Smooth muscle cell (in vitro differentiated cells): ENCODE measurements at regions not wholly inside any gene's neighbourhood (a gene's known extent, or its start where the extent isn't known, plus 50 kb on each side); places are given as distances from the start of the nearest gene placed in this dataset.

Experiments used
- DNase-seq: peaks from one replicate; lab custom pipeline; 2025; ENCODE audit not compliant: unreplicated experiment; lab: John Stamatoyannopoulos, UW
- H2AFZ ChIP-seq: fragments of 200-600 bp; sonication (generic); 2 replicates; pipeline ENCODE4 v1.6.0; 2016; ENCODE audit warnings: antibody characterized with exemption, low read depth, mild to moderate bottlenecking
- H3F3A ChIP-seq: fragments of 200-600 bp; sonication (generic); 2 replicates; pipeline ENCODE4 v1.6.0; 2017; ENCODE audit warnings: antibody characterized with exemption, low read depth
- H3K27ac ChIP-seq: fragments of 200-600 bp; sonication (generic); 2 replicates; pipeline ENCODE4 v1.5.1; 2016; ENCODE audit warnings: low read depth, mild to moderate bottlenecking
- H3K27me3 ChIP-seq: fragments of 200-600 bp; sonication (generic); 2 replicates; pipeline ENCODE4 v1.6.1; 2016; ENCODE audit warnings: low read depth, mild to moderate bottlenecking
- H3K36me3 ChIP-seq: fragments of 200-600 bp; sonication (generic); 2 replicates; pipeline ENCODE4 v1.5.1; 2016; ENCODE audit warnings: low read depth
- H3K4me1 ChIP-seq: fragments of 200-600 bp; sonication (generic); 2 replicates; pipeline ENCODE4 v1.5.1; 2016; ENCODE audit warnings: low read depth
- H3K4me2 ChIP-seq: fragments of 200-600 bp; sonication (generic); 2 replicates; pipeline ENCODE4 v1.6.0; 2016; ENCODE audit warnings: mild to moderate bottlenecking
- H3K4me3 ChIP-seq: fragments of 200-600 bp; sonication (generic); 2 replicates; pipeline ENCODE4 v1.5.1; 2016; ENCODE audit warnings: mild to moderate bottlenecking
- H3K79me2 ChIP-seq: fragments of 200-600 bp; sonication (generic); 2 replicates; pipeline ENCODE4 v1.6.0; 2016; ENCODE audit warnings: low read depth, mild to moderate bottlenecking
- H3K9ac ChIP-seq: fragments of 200-600 bp; sonication (generic); 2 replicates; pipeline ENCODE4 v1.6.0; 2016; ENCODE audit warnings: low read depth
- H3K9me3 ChIP-seq: fragments of 200-600 bp; sonication (generic); replicated peaks from 2 replicates; pipeline ENCODE4 v1.5.1; 2016; ENCODE audit warnings: low read depth
- H4K20me1 ChIP-seq: fragments of 200-600 bp; sonication (generic); 2 replicates; pipeline ENCODE4 v1.6.0; 2016; ENCODE audit warnings: low read depth
- CTCF ChIP-seq: fragments of 200-600 bp; sonication (generic); IDR thresholded peaks from 2 replicates; pipeline ENCODE4 v1.5.1; 2017; ENCODE audit warnings: borderline replicate concordance, mild to moderate bottlenecking, antibody characterized with exemption; ENCODE audit not compliant: insufficient read depth, poor library complexity, severe bottlenecking
- WGBS: methylation state at CpG from one replicate; pipeline ENCODE4 v1.1.7; 2016; ENCODE audit warnings: low lambda C conversion rate; 5-methylcytosine and 5-hydroxymethylcytosine counted together

GRCh38 chr3:65151666-65152065, 463.9 kb upstream of the ADAMTS9 start:
- Histone ChIP-seq H4K20me1 (no peaks in the 10 kb centered on the region), H3K9ac (no peak overlapping the region), H3K4me3 (no peak overlapping the region), H2AFZ (no peak overlapping the region), H3K9me3 (no peaks in the 10 kb centered on the region), H3F3A (peaks cover 6% of the 10 kb centered on the region), H3K4me2 (no peak overlapping the region), H3K36me3 (no peaks in the 10 kb centered on the region), H3K27me3 (no peaks in the 10 kb centered on the region), H3K4me1 (peaks cover 5% of the 10 kb centered on the region), H3K27ac (no peak overlapping the region), H3K79me2 (no peaks in the 10 kb centered on the region)
- no peak for TF ChIP-seq CTCF
- no peak for DNase-seq
- WGBS, result 58% methylated on average over 6 of the region's 6 CpGs

- Histone ChIP-seq H3K9ac (no peak overlapping the region), H3K36me3 (no peaks in the 10 kb centered on the region), H3K4me1 (peaks cover 17% of the 10 kb centered on the region), H3K27ac (no peak overlapping the region), H3F3A (peaks cover 24% of the 10 kb centered on the region), H3K4me3 (no peak overlapping the region), H4K20me1 (no peaks in the 10 kb centered on the region), H3K79me2 (no peaks in the 10 kb centered on the region), H2AFZ (no peak overlapping the region), H3K27me3 (no peaks in the 10 kb centered on the region), H3K9me3 (no peaks in the 10 kb centered on the region), H3K4me2 (no peak overlapping the region)
- no peak for DNase-seq
- WGBS, result 98% methylated on average over 1 of the region's 1 CpG
- TF ChIP-seq CTCF, result no peak
Measured at GRCh38 chr3:65149877-65150276, 462.1 kb upstream of the ADAMTS9 start.

GRCh38 chr3:65148687-65149086, 460.9 kb upstream of the ADAMTS9 start:
- Histone ChIP-seq H2AFZ (no peak overlapping the region), H3K4me2 (no peak overlapping the region), H3F3A (peaks cover 26% of the 10 kb centered on the region), H3K4me1 (peaks cover 12% of the 10 kb centered on the region), H3K4me3 (no peak overlapping the region), H3K79me2 (no peaks in the 10 kb centered on the region), H3K27ac (no peak overlapping the region), H3K36me3 (no peaks in the 10 kb centered on the region), H3K9me3 (no peaks in the 10 kb centered on the region), H3K9ac (no peak overlapping the region), H3K27me3 (no peaks in the 10 kb centered on the region), H4K20me1 (no peaks in the 10 kb centered on the region)
- DNase-seq, result no peak
- WGBS, result 93% methylated on average over 2 of the region's 2 CpGs
- TF ChIP-seq CTCF, result no peak

GRCh38 chr3:65146179-65146578, 458.4 kb upstream of the ADAMTS9 start:
- no peaks in the 10 kb centered on the region for H3K36me3 ChIP-seq
- H3K9me3 ChIP-seq, result no peaks in the 10 kb centered on the region
- H3K79me2 ChIP-seq, result no peaks in the 10 kb centered on the region
- 29% methylated on average over 3 of the region's 3 CpGs for WGBS
- H3K9ac ChIP-seq, result peak overlapping the region; percentile 54
- H4K20me1 ChIP-seq, result no peaks in the 10 kb centered on the region
- TF ChIP-seq CTCF, result no peak
- peak overlapping the region; percentile 22 for H2AFZ ChIP-seq
- H3K27me3 ChIP-seq, result no peaks in the 10 kb centered on the region
- peaks cover 26% of the 10 kb centered on the region for H3F3A ChIP-seq
- peak overlapping the region; percentile 92 for H3K27ac ChIP-seq
- no peak overlapping the region for H3K4me3 ChIP-seq
- H3K4me2 ChIP-seq, result peak overlapping the region; percentile 70
- DNase-seq, result no peak
- peaks cover 12% of the 10 kb centered on the region for H3K4me1 ChIP-seq
